GM19238 (cell line): ENCODE measurements at regions not wholly inside any gene's neighbourhood (a gene's known extent, or its start where the extent isn't known, plus 50 kb on each side); places are given as distances from the start of the nearest gene placed in this dataset.

Source experiments
- DNase-seq: peaks from one replicate; pipeline ENCODE4 v3.0.0; 2011; ENCODE audit warnings: low spot score; ENCODE audit not compliant: insufficient read length

DNA sequence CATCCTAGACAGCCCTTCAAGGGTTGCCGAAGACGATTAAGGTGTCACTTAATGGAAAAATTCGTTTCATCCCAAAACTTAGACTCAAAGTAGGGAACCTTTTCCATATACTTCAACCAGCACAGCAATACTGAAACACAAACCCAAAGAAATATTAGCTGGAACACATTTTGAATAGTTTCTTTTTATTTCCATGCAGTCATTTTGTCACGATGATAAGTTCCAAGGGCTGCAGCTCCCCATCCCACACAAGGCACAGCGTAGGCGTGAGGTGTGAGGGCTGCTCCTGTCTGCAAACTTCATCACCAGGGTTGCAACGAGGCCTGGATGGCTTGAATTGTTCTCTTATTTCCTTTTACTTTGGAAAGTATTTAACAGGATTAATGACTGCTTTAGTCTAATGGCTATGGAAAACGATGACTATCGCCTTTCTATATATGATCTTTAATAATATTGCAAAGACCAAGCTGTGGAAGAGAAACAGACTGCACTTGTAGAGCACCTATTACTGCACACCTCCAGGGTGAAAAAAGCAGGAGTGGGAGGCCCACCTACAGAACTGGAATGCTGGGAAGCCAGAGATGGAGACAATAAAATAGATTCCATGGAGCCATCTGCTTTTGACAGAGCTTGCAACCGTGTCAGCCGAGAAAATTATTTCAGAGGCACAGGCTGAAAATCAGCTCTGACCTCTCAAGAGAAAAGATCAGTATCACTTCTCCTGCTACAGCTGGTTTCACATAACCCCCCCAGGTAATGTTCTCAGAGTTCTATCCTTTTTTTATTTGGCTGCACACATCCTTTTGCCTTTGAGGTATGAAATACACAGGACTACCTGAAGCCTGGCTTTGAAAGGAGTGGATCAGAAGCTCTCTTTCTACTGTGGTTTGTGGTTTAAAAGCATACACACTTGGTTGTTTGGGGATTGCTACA is 274.5 kb upstream of the NBEA start:
- DNase-seq: no peak

DNA sequence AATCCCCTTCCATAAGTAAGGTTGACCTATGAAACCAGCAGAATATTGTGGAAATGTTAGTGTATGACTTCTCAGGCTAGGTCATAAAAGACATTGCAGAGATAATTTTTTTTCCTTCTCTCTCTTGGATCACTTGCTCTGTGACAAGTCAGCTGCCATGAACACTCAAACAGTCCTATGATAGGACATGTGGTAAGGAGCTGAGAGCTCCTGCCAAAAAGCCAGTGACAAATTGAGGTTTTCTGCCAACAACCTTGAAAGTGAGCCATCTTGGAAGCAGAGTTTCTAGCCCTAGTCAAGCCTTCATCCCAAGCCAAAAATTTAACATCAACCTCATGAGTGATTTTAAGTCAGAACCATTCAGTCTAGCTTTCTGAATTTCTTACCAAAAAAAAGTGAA is 270.9 kb upstream of the NBEA start:
- no peak for DNase-seq

DNA sequence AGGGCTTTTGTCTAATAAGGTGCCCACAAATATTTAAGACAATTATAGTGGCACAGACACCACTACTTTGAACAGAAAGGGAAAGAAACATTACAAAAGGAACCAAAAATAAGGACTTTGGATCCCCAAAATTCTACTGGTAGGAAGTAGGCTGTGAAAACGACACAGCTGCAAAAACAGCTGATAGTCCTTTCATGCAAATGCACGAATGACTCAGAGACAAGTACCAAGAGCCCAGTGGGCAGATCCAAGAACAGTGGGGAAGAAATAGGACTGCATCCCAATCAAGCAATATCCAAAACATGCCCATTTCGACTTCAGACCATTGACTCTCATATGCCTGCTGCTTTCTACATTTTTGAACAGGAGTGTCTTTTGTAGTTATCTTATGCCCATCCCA is 269.4 kb upstream of the NBEA start:
- DNase-seq: no peak

DNA sequence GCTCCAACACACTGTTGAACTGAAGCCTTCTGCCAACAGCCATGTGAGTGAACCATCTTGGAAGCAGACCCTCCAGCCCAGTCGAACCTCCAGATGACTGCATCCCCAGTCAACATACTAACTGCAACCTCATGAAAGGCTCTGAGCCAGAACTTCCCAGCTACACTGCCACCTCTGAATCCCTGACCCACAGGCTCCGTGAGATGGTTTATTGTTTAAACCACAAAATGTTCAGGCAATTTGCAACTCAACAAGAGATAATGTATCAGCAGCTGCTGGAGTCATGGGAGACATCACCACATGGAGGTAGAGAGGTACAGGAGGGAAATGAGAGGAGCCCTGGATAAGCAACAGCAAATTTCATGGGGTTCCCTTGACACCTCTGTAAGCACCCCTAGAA is 266.4 kb upstream of the NBEA start:
- no peak for DNase-seq

DNA sequence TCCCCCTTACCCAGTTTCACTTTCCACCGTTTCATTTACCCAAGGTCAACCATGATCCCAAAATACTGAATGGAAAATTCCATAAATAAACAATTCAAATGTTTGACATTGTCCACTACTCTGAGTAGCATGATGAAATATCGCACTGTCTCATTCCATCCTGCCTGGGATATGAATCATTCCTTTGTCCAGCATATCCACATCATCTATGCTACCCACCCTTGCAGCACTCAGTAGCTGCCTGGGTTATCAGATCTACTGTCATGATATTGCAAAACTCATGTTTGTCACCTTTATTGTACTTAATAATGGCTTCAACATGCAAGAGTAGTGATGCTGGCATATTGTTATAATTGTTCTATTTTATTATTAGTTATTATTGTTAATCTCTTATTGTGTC is 263.9 kb upstream of the NBEA start:
- DNase-seq: no peak

DNA sequence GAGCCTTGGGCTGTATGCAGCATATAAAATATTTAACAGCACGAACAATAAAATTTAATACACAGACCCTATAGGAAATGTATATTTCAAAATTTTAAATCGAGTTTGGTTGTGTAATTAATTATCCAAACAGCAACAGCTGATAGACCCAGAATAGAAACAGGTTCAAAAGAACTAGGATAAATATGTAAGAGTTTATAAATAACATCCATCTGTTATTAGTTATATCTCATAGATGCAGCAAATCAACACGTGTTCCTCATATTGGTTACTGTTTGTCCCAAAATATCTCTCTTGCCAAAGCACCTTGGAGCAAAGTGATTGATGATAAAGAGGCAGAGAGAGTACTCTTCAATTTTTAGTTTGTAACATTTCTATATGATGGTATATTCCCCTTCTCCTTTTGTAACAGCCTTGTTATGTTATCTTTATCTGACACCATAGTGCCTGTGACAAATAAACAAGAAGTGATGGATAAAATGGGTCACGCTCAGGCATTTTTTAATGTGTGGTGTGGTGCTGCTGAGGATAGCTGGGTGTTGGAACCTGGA is 260.6 kb upstream of the NBEA start:
- DNase-seq: no peak

DNA sequence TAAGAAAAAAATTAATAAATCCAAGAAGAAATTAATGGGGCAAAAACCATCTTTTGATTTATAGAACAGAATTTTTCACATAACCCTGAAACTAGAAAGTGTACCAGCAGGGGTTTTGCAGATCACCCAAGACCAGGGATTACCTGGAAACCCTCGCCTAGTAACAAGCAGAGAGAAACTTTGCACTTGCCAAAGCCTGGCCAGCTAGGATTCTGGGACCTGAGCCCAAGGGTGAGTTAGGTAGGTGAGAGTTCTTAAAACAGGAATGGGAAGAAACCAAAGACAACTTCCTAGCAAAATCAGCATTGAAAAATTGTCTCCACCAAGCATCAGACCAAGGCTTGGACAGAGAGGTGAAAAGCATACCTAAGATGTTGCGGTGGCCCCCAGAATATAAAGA is 247.0 kb upstream of the NBEA start:
- no peak for DNase-seq

DNA sequence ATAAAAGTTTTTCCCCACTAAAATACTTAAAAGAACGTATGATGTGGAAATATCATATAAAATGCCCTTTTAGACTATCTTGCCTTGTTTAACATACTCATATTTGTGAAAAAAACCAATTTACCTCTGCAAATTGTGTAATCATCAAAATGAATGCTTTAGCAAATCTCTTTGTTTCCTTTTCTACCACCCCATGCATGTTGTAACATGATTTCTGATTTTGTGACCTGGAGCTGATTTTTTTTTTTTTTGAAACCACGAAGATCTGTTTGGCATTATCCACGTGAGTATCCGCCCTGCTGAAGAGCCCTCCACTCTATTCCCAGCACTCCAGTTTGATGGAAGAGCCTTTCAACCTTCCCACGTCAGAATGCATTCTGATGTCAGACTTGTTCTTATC is 245.8 kb upstream of the NBEA start:
- no peak for DNase-seq

DNA sequence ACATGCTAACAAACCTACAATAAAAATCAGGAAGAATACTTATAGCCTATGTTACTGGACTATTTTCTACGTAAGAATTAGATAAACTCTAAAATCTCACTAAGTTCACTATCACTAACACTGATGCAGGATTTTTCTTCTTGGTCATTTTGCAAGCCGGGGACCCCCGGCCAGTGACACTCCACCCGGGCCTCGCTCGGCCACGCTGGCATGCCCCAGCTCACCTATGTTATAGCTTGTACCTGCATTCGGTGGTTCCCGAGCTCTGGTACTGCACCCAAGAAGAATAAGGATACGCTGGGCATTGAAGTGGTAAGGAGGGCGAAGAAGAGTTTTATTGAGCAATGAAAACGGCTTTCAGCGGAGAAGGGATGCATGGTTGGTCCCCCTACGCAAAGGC is 245.3 kb upstream of the NBEA start:
- no peak for DNase-seq

DNA sequence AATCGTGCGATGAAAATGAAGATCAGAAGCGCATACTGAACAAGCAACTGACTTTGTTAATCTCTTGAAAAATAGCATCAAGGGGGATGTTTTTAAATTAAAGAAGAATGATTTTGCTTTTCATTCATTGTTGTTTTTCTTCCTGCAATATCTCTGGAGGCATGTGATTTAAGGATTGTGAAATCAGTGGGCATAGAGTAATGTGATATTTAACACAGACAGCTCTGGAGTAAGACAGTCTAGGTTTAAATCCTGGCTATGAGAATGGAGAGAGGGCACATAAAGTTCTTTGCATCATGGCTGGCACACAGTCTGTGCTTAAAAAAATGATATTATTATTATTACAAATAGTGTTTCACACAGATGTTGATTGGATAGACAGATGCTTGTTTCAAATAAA is 243.1 kb upstream of the NBEA start:
- no peak for DNase-seq

DNA sequence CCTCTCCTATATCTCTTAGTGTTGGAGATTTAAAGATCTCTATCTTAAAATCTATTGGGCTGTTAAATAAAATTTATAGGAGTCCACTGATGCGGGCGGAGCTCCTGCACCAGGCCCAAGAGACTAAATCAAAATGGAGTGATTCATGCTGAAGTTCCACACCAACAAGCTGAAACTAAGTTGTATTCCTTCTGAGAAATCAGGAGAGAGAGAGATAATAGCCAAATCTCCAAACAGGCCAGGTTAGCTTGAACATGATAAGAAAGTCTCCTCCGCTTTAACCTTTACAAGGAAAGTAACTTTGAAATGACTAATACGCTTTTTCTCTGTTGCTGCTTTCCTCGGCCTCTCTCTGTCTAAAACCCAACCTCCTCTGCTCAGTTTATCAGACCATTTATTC is 241.9 kb upstream of the NBEA start:
- DNase-seq: no peak

DNA sequence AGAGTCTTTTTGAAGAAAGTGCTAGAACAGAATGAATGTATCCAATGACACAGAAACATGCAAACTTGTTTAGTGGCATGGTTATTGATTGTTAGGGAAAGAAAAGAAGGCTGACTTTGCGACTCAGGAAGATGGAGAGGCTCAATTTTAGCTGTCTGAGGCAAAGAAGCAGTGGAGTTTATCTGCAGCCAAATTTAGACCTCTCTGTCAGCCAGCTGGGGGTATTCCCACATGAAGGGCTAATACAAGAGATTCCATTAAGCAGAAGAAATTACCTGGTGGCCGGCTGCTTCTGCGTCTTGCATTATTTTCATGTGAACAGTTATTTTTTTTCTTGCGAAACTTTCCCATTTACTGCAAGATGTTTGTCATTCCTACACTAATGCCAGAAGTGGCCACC is 240.2 kb upstream of the NBEA start:
- no peak for DNase-seq

DNA sequence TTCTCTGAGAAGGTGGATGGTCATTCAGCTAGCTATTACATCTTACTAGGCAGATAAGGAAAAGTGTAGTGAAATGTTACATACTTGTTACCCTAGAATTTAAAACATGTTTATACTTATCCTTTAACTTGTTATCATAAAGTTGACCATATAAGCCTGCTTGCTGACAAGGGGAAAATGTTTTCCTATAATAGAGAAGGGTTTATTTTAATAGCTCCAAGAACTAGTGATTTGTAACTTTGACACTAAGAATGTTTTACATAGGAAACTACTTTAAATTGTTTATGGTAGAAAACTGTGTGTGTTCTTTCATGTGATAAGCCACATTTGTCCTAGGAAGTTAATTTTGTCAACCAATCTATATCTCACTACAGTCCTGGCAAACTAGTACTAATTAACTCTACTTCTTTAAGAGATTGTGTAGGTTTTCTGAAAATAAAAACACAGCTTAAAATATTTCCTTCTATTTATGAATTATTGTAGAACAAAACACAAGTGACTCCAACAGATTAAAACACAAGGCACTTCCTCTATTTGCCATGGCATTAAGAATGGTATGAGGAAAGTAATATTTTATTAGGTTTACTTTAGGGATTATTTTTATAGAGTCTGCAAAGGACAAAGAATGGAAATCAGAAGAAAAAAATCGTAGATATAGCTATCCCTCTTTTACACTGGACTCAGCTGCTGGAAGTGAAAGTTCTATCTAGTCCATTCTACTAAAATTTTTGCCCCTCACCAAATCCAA is 233.3 kb upstream of the NBEA start:
- no peak for DNase-seq

DNA sequence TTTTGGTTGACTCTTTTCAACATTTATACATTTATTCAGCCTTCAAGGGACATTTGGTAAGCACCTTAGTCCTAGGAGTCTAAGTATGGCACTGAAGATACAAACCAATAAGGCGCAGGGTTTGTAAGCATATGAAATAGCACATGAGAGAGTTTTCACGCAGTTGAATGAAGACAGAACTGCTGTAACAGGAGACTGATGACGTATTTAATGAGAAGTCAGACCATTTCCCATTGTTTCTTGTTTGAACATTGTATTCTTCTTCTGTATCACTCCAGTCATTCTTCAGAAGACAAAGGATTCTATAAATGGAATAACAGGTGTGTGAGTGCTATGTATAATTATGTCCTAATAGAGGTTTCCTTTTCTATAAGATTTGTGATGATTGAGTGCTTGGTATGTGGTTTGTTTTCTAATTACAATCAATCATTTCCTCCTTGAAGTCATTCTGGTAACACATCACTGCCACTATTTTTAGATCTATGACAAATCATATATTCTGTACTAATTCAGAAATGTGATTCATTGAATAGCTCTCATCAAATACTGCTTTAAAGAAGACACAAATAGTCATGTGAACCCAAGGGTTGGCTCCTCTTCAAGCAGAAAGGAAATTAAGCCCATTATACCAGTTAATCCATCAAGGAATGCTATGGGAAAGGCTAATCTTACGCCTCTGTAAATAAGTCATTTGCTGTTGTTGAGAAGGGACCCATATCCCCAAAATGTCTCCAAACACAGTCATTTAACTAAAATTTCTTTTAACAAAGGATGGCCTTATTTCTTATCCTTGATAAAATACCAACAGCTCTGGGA is 222.8 kb upstream of the NBEA start:
- no peak for DNase-seq

DNA sequence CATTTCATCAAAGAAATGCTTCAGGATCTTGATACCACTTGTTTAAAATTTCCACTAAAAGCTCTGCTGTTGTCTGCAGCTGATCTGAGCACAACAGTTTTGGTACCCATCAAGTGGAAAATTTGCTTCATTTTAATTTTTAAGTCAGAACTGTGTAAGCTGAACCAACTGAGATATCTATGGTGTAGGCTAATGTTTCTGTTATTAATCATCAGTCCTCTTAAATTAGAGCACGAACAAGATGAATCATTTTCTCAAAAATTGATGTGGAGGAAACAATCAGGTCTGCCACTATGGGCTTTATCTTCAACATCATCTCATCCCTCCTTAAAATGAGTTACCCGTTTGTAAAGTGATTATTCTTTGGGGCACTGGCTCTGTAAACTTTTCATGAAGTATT is 221.5 kb upstream of the NBEA start:
- DNase-seq: no peak

DNA sequence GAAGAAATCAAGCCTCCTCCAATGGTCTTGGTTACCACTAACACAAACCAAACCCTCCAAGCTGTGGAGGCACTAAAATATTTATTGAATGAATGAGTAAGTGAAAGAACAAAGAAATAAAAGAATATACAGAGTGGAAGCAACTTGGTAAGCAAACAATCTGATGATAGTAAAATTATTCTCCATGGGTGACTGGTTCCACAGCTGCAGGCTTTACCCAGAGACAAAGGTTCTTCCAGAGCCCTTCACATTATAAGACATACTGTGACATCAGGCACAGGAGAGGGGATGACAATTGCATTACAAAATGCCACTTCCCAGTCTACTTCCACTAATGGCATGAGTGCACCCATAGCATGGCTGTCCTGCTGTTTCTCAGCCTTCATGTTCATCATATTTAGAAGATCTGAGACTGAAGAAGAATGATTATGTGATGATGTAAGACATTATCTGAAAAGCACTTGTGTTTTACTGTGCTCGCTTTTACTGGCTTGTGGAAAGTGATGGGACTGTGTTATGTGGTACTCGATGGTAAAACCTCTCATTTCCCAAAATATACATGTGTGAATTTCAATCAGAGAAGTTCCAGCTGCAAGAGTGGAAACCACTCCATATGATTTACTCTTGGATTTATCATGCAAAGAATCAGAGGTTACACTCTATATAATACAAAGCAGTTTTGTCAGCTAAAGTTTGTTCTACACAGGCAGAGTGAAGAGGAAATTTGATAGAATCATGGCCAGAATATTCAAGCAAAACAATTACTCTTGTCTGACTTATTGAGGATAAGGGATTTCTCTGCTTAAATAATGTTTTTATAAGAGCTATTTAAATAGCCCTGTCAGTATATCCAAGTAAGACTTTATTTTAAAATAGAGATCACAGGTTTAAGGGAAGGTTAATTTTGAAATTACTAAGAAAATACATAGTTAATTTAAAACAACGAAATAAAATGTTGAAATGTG is 220.2 kb upstream of the NBEA start:
- DNase-seq: no peak

DNA sequence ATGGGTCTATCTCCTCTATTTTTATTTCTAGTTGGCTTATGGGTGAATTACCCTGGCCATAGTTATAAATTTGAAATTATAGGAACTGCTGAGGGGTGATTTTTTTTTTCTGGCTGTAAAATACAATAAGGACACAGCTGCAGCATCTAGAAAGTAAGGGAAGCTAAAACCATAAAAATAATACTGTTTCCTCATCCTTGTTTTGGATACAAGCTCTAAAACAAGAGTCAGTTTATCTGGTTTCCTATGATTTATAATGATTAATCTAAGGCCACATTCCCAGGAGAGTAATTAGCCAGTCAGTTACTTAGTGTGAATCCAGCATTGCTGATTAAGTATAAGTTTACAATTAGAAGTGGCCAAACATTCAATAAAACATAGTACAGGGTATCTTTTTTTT is 219.1 kb upstream of the NBEA start:
- DNase-seq: no peak

DNA sequence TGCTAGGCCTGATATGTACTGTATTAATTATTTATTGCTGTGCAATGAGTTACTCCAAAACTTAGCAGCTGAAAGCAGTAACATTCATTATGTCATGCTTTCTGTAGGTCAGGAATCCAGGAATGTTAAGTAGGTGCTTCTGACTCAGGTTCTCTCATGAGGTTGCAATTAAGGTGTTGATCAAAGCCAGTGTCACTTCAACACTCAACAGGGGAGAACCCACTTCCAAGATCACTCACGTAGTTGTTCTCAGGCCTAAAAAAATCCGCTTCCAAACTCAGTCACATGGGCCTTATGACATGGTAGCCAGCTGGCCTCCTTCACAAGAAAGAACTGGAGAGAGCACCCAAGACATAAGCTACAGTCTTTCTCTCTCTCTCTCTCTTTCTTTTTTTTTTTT is 211.1 kb upstream of the NBEA start:
- DNase-seq: no peak

DNA sequence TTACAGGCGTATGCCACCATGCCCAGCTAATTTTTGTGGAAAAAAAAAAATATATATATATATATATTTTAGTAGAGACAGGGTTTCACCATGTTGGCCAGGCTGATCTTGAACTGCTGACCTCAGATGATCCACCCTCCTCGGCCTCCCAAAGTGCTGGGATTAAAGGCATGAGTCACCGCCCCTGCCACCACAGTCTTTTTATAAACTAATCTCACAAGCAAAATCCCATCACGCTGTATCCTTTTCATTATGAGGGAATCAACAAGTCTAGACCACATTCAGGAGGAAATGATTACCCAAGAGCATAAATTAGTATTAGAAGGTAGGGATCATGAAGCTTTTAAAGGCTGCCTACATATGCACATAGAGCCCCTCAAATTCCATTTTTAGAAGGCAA is 210.6 kb upstream of the NBEA start:
- DNase-seq: no peak

DNA sequence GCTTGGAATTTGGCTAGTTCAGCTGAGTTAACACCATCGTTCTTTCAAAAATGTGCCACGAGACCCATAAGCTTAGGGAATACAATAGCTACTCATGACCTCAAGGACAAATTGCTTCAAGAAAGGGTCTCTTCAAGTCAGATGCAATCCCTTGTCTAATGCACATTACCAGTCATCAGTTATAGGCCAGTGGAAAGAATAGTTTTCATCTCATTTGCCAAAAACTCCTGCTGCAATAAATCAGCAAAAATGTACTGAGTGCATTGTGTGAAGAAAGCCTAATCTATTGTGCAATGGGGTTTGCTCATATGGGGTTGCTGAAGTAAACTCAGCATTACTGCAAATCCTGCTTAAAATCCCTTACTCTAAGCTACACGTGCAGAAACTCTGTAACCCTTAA is 208.3 kb upstream of the NBEA start:
- no peak for DNase-seq

DNA sequence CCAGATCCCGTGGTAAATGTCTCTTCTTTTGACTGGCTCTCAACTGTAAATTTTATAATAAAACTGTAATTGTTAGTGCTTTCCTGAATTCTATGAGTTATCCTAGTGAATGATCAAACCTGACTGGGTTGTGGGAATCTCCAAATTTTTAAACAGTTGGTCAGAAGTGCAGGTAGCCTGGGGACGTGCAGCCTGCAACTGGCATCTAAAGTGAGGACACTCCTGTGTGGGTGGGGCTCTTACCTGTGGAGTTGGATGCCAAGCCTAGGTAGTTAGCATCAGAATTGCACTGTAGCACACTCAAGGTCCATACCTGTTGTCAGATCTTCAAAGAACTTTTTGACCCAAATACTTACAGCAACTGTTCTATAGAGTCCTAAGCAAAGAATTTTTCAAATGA is 207.1 kb upstream of the NBEA start:
- DNase-seq: no peak
